ENCODE measurements at regions not wholly inside any gene's neighbourhood (a gene's known extent, or its start where the extent isn't known, plus 50 kb on each side); places are given as distances from the start of the nearest gene placed in this dataset.
"Not testable (repeated sequence)": the region's sequence is repeated elsewhere in the genome, so short reads cannot be mapped to it uniquely, and the experiment has no call there.

DNA sequence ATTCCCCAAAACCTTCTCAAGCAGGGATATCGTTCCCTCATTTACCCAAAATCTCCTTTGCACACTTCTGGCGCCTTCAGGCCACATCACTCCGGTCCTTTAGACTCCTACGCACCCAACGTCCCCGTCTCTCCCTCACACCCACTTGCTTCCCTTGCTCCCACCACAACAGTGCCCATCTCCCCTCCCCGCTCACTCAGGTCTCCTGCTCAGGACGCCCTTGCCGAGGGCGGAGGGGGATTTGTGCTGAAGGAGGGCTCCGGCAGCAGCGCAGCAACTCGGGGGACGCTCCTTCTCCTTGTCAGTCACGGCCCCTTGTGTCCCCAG, 71.6 kb downstream of the PCMTD2 start:
- H4K20me1 ChIP-seq (ENCODE audit: insufficient read depth, low read length); H3K4me3 ChIP-seq (ENCODE audit: insufficient read depth, low read length); H3K79me2 ChIP-seq (ENCODE audit: insufficient read depth, low read length); H3K36me3 ChIP-seq (ENCODE audit: insufficient read depth, low read length); H3K9me3 ChIP-seq (ENCODE audit: low read depth, low read length); H2AFZ ChIP-seq (ENCODE audit: low read length); DNase-seq (ENCODE audit: insufficient read length, low spot score, missing footprints); H3K27me3 ChIP-seq (ENCODE audit: insufficient read depth, low read length); H3K4me1 ChIP-seq (ENCODE audit: insufficient read depth, low read length); H3K27ac ChIP-seq (ENCODE audit: low read depth, low read length); H3K4me2 ChIP-seq (ENCODE audit: insufficient read depth, low read length): not testable (repeated sequence)

DNA sequence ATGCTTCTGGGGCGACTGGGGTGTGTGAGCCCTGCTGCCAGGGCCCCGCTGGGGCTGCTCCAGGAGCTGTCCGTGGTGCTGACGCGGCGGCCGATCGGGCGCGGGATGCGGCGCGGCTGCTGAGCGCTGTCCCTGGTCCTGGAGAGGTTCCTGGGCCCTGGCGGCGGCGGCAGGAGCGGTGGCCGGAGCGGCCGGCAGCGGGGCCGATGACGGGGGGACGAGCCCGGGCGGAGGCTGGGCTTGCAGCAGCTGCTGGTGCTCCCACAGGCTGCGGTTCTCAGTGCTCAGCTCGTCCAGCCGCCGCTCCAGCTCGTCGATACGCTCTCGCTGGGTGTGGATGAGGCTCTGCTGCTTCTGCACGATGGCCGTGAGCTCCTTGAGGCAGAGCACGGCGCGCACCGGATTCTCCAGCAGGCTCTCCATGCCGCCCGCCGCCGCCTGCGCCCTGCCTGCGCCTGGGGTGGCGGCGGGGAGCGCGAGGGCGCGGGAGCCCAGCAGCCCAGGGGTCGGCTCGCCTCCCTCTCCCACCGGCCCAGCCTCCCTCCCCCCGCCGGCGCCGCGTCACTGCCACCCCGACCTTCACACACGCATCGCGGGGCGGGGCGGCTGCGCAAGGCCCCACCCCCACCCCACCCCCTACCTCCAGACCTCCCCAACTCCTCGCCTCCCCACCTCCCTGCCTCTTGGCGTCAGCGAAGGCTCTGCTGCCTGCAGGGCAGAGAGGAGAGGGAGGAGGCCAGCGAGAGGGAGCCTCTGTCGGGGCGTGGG, 72.2 kb downstream of the PCMTD2 start:
- peak; percentile 37 for DNase-seq (ENCODE audit: insufficient read length, low spot score, missing footprints)
- not testable (repeated sequence) for H3K4me2 ChIP-seq (ENCODE audit: insufficient read depth, low read length)

DNA sequence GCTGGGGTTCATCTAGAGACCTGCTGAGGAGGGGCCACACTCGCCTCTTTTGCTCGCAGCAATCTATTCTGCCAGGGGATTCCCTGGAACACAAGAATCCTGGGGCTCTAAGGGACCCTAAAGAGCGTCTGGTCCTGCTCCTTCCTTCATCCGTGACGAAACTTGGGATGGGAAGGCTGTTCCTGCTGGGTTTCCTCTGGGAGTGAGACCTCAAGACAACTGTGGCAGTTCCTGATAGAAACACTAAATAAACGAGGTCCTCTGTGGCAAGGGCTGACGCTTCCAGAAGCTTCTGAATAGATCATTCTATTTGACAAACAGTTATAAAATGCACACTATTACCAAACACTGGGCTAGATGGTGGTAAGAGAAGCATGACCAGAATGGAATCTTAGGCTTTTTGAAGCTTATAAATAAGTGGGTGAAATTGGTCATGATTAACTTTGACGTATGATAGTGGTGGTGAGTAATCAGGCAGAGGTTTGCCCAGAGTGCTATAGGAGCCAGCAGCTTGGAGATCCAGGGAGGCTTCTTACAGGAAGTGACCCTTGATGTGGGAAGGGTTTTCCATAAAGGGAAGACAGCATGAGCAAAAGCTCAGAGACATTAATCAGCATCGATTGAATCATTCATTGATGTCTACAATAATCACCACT, 73.2 kb downstream of the PCMTD2 start:
- not testable (repeated sequence) for H3K79me2 ChIP-seq (ENCODE audit: insufficient read depth, low read length); H3K36me3 ChIP-seq (ENCODE audit: insufficient read depth, low read length); H3K27me3 ChIP-seq (ENCODE audit: insufficient read depth, low read length); DNase-seq (ENCODE audit: insufficient read length, low spot score, missing footprints); H3K4me3 ChIP-seq (ENCODE audit: insufficient read depth, low read length); H3K27ac ChIP-seq (ENCODE audit: low read depth, low read length); H2AFZ ChIP-seq (ENCODE audit: low read length); H3K4me2 ChIP-seq (ENCODE audit: insufficient read depth, low read length); H3K9me3 ChIP-seq (ENCODE audit: low read depth, low read length); H4K20me1 ChIP-seq (ENCODE audit: insufficient read depth, low read length); H3K4me1 ChIP-seq (ENCODE audit: insufficient read depth, low read length)

More for the DNA sequence above, 72.2 kb downstream of the PCMTD2 start:
- not testable (repeated sequence) for H4K20me1 ChIP-seq (ENCODE audit: insufficient read depth, low read length); H3K79me2 ChIP-seq (ENCODE audit: insufficient read depth, low read length); H3K4me1 ChIP-seq (ENCODE audit: insufficient read depth, low read length); H3K36me3 ChIP-seq (ENCODE audit: insufficient read depth, low read length); H3K27me3 ChIP-seq (ENCODE audit: insufficient read depth, low read length); H2AFZ ChIP-seq (ENCODE audit: low read length); H3K9me3 ChIP-seq (ENCODE audit: low read depth, low read length); H3K4me3 ChIP-seq (ENCODE audit: insufficient read depth, low read length); H3K27ac ChIP-seq (ENCODE audit: low read depth, low read length)

DNA sequence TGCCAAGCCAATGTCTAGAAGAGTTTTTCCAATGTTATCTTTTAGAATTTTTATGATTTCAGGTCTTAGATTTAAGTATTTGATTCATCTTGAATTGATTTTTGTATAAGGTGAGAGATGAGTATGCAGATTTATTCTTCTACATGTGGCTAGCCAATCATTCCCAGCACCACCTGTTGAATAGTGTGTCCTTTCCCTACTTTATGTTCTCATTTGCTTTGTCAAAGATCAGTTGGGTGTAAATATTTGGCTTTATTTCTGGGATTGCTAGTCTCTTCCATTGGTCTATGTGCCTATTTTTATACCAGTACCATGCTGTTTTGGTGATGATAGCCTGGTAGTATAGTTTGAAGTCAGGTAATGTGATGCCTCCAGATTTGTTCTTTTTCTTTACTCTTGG, 77.1 kb downstream of the PCMTD2 start:
- H2AFZ ChIP-seq (ENCODE audit: low read length); H3K4me3 ChIP-seq (ENCODE audit: insufficient read depth, low read length); H3K4me1 ChIP-seq (ENCODE audit: insufficient read depth, low read length); H3K4me2 ChIP-seq (ENCODE audit: insufficient read depth, low read length); H3K79me2 ChIP-seq (ENCODE audit: insufficient read depth, low read length); H3K27me3 ChIP-seq (ENCODE audit: insufficient read depth, low read length); DNase-seq (ENCODE audit: insufficient read length, low spot score, missing footprints); H3K36me3 ChIP-seq (ENCODE audit: insufficient read depth, low read length); H3K9me3 ChIP-seq (ENCODE audit: low read depth, low read length); H3K27ac ChIP-seq (ENCODE audit: low read depth, low read length); H4K20me1 ChIP-seq (ENCODE audit: insufficient read depth, low read length): not testable (repeated sequence)
